SJCRH30 (cell line): ENCODE measurements at regions not wholly inside any gene's neighbourhood (a gene's known extent, or its start where the extent isn't known, plus 50 kb on each side); places are given as distances from the start of the nearest gene placed in this dataset.

Experiments
- DNase-seq, 2 experiments: peaks; one replicate each; pipeline ENCODE4 v3.0.0-alpha.2; 2015 to 2020
- H3K27ac ChIP-seq: fragments of 250-450 bp; sonication (Bioruptor Pico); 2 replicates; pipeline ENCODE4 v1.5.1; 2020; ENCODE audit warnings: mild to moderate bottlenecking, moderate library complexity
- H3K27me3 ChIP-seq: fragments of 250-450 bp; sonication (Bioruptor Pico); 2 replicates; pipeline ENCODE4 v1.5.1; 2020; ENCODE audit warnings: mild to moderate bottlenecking, moderate library complexity
- H3K36me3 ChIP-seq: fragments of 250-450 bp; sonication (Bioruptor Pico); 2 replicates; pipeline ENCODE4 v1.5.1; 2020; ENCODE audit warnings: mild to moderate bottlenecking, moderate library complexity
- H3K4me1 ChIP-seq: fragments of 250-450 bp; sonication (Bioruptor Pico); 2 replicates; pipeline ENCODE4 v1.5.1; 2020; ENCODE audit warnings: mild to moderate bottlenecking, moderate library complexity
- H3K4me3 ChIP-seq: fragments of 250-450 bp; sonication (Bioruptor Pico); 2 replicates; pipeline ENCODE4 v1.5.1; 2020; ENCODE audit warnings: mild to moderate bottlenecking, moderate library complexity
- H3K9me3 ChIP-seq: fragments of 250-450 bp; sonication (Bioruptor Pico); replicated peaks from 2 replicates; pipeline ENCODE4 v1.5.1; 2020; ENCODE audit warnings: mild to moderate bottlenecking, moderate library complexity

DNA sequence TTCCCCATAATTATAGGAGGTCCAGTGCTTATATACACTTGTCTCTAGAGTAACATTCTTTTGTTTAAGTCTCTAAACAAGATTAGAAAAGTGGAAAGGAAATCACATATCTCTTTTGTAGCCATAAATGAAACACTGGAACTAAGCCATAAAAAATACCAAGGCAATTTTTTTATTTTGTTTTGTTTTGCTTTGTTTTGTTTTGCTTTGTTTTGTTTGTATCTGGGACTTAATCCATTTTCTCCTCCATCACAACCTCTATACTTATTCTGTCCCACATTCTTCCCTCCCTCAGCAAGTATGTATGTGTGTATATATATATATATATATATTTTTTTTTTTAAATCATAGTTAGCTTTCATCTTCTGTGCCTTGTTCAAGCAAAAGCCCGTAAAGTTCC, 436.6 kb upstream of the MPDZ start:
- Histone ChIP-seq H3K4me1 (peaks cover 28% of the 10 kb centered on the region), H3K27ac (no peak overlapping the region), H3K9me3 (no peaks in the 10 kb centered on the region), H3K27me3 (no peaks in the 10 kb centered on the region), H3K4me3 (no peak overlapping the region), H3K36me3 (no peaks in the 10 kb centered on the region)
- no peak for DNase-seq

DNA sequence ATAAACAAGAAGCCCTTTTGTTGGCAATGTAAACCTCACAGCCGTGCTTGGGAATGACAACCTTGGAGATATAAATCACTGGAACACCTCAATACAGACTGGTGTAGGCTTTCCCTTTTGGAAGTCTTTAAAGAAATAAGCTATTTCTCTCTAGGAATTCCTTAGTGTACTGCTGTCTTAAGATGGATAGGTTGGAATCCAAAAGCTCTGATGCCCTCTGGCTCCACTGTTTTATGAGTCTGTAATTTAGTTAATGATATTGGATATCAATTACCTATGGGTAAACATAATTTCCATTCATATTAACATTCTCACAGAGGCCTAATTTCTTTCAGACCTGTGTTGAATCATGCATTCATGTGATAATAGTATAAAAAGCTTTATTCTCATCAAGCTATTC, 435.9 kb upstream of the MPDZ start:
- Histone ChIP-seq H3K4me3 (no peak overlapping the region), H3K4me1 (peaks cover 24% of the 10 kb centered on the region)

DNA sequence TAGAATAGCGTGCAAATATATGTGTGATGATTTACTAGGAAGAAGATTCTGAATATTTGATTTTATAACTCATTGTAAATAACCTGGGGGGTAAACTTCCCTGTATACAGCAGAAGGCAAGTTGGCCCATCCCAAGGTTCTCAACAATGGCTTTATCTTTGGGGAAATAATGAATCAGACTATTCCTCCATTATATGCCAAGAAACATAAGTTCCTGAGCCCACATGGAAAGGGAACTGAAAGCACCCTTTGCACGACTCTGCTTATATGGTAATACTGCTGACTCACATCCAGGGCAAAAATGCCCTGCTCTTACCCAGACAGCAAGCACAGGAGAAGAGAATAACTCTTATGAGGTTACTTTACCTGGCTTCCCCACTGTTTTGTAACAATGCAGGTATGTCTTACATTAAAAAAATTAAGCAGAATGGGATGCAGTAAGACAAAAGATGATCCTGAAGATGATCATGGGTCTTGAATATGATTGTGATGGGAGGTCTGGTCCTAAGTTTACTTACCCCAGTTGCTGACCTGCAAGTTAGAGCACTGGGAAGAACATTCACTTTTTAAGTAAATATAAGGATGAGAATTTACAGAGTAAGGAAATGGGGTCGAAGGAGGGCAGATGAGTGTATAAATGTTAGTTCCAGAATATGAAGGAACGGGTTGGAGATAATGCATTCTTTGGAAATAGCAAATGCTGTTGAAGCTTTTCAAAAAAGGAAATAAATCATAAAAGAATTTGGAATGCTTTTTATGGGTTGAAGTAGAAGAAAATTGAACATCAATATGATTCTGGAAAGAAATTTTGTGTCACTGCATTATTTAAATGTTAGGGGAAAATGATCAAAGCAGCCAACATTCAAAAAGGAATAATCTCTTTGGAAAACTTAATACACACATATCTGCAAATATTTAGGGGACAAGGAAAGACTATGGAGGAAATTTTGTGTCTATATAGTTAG, 428.4 kb upstream of the MPDZ start:
- H3K27ac ChIP-seq: no peak overlapping the region
- H3K4me3 ChIP-seq: no peak overlapping the region

More for the DNA sequence above, 435.9 kb upstream of the MPDZ start:
- no peak overlapping the region for H3K27ac ChIP-seq
- no peaks in the 10 kb centered on the region for H3K27me3 ChIP-seq
- H3K36me3 ChIP-seq: no peaks in the 10 kb centered on the region
- DNase-seq: no peak
- no peaks in the 10 kb centered on the region for H3K9me3 ChIP-seq

DNA sequence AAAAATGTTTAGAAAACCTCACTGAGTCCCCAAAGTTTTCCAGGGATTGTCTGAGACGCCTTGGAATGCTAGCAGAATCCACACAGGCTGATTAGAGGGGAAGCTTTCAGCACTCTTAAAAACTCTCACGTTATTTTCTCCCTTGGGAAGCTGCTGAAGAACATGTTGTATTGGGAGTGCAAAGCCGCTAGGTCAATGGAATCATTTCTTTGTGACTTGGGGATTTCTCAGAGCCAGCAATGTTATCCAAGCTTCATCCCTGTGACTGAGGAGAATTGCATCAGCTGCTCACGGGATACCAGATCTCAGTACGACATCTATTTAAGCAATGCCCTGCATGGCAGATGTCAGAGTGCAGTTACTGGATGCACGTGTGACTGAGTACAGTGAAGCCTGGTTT, 426.4 kb upstream of the MPDZ start:
- Histone ChIP-seq H3K27me3 (no peaks in the 10 kb centered on the region), H3K27ac (peak overlapping the region; percentile 67)
- DNase-seq: peak; percentile 50 to 72

More for the DNA sequence above, 428.4 kb upstream of the MPDZ start:
- no peak for DNase-seq
- H3K4me1 ChIP-seq: peaks cover 10% of the 10 kb centered on the region
- peaks cover 10% of the 10 kb centered on the region for H3K9me3 ChIP-seq
- no peaks in the 10 kb centered on the region for H3K36me3 ChIP-seq
- no peaks in the 10 kb centered on the region for H3K27me3 ChIP-seq

DNA sequence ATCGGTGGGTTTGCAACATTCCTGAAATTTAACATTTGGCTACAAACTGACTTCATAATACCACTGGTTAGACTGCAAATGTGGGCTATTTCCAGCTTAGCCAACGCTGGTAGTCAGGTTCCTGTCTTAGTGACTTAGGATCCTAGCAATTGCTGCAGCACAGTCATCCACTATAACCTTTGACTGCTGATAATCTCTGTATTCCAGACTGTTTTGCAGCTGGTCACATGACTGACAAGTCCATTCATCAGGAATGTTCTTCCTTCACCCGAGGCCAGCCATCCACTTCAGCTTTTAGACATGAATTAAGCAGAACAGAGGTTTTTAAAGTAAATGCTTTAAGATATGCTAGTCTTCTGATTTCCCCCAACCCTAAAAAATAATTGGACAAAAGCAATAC, 425.9 kb upstream of the MPDZ start:
- peak in 1 of 2 experiments; percentile 31 for DNase-seq
- no peaks in the 10 kb centered on the region for H3K27me3 ChIP-seq

More for the DNA sequence above, 426.4 kb upstream of the MPDZ start:
- peaks cover 10% of the 10 kb centered on the region for H3K4me1 ChIP-seq
- no peaks in the 10 kb centered on the region for H3K36me3 ChIP-seq
- peaks cover 13% of the 10 kb centered on the region for H3K9me3 ChIP-seq
- H3K4me3 ChIP-seq: peak overlapping the region; percentile 34

DNA sequence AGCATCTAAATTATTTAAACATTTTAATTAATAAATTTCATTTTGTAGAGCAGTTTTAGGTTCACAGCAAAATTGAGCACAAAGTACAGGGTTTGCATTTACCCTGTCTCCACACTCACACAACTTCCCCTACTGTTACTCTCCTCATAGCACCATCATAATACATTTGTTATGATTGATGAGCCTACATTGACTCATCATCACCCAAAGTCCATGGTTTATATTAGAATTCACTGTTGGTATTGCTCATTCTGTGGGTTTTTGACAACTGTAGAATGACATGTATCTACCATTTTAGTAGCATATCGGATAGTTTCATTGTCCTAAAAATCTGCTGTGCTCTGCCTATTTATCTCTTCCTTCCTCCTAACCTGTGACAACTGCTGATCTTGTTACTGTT, 411.1 kb upstream of the MPDZ start:
- Histone ChIP-seq H3K27ac (no peak overlapping the region), H3K4me3 (no peak overlapping the region), H3K27me3 (no peaks in the 10 kb centered on the region), H3K4me1 (no peaks in the 10 kb centered on the region), H3K9me3 (peaks cover 4% of the 10 kb centered on the region), H3K36me3 (no peaks in the 10 kb centered on the region)
- DNase-seq: no peak

More for the DNA sequence above, 425.9 kb upstream of the MPDZ start:
- peak overlapping the region; percentile 34 for H3K4me3 ChIP-seq
- peaks cover 10% of the 10 kb centered on the region for H3K4me1 ChIP-seq
- H3K36me3 ChIP-seq: no peaks in the 10 kb centered on the region
- H3K9me3 ChIP-seq: peaks cover 14% of the 10 kb centered on the region
- H3K27ac ChIP-seq: peak overlapping the region; percentile 67

DNA sequence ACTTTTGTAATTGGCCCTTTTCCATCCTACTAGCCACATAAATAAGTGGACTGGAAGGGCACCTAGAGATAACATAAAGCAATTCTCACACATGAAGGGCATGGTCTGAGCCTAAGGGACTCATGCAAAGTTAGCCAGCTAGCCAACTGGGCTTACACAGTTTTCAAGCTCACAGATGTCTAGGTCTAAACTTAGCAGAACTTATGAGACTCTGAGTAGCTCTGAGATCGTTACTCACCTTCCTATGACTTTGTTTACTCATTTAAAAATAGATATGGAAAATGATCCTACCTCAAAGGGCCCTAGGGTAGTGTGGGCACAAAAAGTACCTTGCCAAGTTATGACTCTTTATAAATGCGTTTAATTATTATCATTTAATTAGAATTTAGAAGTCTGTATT, 410.4 kb upstream of the MPDZ start:
- no peak overlapping the region for H3K27ac ChIP-seq

DNA sequence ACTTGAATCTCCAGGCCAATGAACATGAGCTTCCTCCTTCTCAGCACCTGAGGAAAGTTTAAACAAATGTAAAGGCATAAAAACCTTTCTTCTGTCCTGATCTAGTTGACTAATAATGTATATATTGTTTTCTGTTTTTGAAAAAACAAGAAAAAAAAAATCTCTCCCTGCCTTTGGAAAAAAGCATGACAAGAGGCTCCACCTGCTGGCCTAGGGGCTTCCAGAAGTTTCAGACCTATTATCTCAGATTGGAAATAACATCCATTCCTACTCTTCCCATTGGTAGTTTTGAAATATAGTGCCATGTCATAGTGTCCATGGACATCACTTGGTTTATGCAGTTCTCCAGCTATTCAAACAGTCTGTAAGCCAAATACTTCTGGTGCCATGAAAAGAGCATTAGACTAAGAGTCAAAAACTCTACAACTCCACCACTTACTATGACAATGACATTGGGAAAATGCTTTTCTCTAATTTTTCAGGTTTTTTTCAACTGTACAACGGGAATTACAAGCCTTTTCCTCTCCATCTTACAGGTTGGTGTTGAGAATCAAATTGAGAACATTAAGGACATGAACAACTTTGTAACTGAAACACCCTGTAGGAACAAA, 409.6 kb upstream of the MPDZ start:
- peak; percentile 10 to 22 for DNase-seq
- no peaks in the 10 kb centered on the region for H3K36me3 ChIP-seq
- peaks cover 7% of the 10 kb centered on the region for H3K4me1 ChIP-seq
- no peak overlapping the region for H3K27ac ChIP-seq
- peaks cover 4% of the 10 kb centered on the region; the same call in 1 of the 2 replicates for H3K9me3 ChIP-seq
- H3K4me3 ChIP-seq: no peak overlapping the region
- no peaks in the 10 kb centered on the region for H3K27me3 ChIP-seq

More for the DNA sequence above, 410.4 kb upstream of the MPDZ start:
- H3K27me3 ChIP-seq: no peaks in the 10 kb centered on the region
- H3K9me3 ChIP-seq: peaks cover 4% of the 10 kb centered on the region
- DNase-seq: no peak
- H3K4me1 ChIP-seq: peaks cover under 1% of the 10 kb centered on the region; the same call in 1 of the 2 replicates
- no peak overlapping the region for H3K4me3 ChIP-seq
- H3K36me3 ChIP-seq: no peaks in the 10 kb centered on the region

DNA sequence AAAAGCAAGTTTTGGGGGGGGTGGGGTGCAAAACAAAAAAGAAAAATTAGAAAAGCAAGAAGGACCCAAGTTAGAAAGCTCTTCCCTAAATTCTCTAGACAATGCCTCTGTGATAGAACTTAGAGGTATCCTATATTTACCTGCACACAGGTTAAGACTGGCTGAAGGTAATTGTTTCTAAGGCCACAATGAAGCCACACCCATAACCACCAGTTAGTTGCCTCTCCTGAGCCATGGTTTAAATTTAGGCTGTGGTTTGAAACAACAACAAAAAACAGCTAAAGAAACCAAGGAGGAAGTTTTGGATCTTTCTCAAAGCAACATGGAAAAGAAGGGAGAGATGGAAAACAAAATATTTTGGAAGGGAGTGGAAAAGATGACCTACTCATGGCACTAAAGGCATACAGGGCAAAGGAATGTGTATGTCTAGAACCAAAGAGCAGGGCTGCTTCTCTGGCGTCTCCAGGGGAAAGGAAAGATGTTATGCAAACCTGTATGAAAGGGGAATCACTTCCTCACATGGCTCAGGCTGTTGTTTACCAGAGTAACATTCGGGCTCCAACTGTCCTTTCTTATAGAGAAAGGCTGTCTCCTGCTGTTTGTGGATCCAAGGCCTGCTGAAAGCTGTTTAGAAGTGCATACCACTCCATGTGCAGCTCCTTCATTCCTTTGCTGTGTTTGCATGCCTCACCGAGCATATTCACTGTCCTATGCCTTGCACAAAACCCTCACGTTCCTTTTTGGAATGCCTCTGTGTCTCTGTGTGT, 408.9 kb upstream of the MPDZ start:
- peaks cover 8% of the 10 kb centered on the region for H3K4me1 ChIP-seq
- H3K27ac ChIP-seq: no peak overlapping the region
- no peaks in the 10 kb centered on the region for H3K36me3 ChIP-seq
- no peaks in the 10 kb centered on the region for H3K27me3 ChIP-seq
- H3K9me3 ChIP-seq: peaks cover 4% of the 10 kb centered on the region; the same call in 1 of the 2 replicates
- no peak for DNase-seq
- H3K4me3 ChIP-seq: no peak overlapping the region

DNA sequence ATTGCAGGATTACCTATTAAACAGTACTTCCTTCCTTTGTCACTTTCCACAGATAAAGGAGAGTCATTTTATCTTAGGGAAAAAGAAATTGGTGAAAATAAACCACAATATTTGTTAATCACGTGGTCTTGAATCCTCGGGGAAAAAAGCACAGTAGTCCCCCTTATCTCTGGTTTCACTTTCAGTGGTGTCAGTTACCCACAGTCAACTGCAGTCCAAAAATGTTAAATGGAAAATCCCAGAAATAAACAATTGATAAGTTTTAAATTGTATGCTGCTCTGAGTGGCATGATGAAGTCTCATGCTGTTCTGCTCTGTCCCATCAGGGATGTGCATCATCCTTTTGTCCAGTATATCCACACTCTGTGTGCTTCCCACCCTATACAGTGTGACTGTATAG, 405.2 kb upstream of the MPDZ start:
- Histone ChIP-seq H3K4me1 (peaks cover 8% of the 10 kb centered on the region), H3K27me3 (no peaks in the 10 kb centered on the region), H3K36me3 (no peaks in the 10 kb centered on the region), H3K4me3 (no peak overlapping the region), H3K9me3 (peaks cover 4% of the 10 kb centered on the region; the same call in 1 of the 2 replicates), H3K27ac (no peak overlapping the region)
- peak in 1 of 2 experiments; percentile 13 for DNase-seq

DNA sequence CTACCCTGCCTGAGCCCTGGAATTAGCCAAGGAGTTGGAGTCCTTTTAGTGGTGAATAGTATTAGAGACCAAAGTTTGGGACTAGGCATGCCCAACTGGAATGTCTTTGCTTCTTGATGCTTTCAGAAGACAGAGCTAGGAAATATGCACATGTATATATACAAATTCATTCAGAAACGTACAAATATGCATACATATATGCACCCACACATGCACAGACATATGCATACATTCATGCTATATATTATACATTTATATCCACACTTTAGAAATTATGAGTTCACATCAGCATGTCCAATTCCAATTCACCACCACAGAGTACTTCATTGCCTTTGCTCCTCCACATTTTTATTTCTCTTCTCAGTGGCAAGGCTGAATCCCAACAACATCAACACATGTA, 398.3 kb upstream of the MPDZ start:
- Histone ChIP-seq H3K36me3 (no peaks in the 10 kb centered on the region), H3K4me1 (no peaks in the 10 kb centered on the region), H3K4me3 (no peak overlapping the region), H3K9me3 (no peaks in the 10 kb centered on the region), H3K27me3 (no peaks in the 10 kb centered on the region), H3K27ac (no peak overlapping the region)
- no peak for DNase-seq

DNA sequence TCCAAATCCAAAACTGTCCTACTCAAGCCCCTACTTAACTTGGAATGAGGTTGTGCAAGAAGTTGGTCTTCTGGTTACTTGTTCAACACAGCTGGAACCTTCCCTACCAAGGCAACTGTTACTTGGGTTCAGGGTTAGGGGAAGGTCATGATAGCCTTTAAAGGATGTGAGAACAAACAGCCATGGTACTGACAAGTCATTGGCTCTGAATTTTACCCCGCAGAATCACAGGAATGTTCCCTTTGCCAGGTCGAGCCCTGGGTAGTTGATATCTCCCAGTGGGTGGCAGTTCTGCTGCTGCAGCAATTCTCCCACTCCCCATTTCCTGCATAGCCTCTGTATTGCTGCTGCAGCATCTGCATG, 396.1 kb upstream of the MPDZ start:
- Histone ChIP-seq H3K4me1 (no peaks in the 10 kb centered on the region), H3K9me3 (no peaks in the 10 kb centered on the region), H3K27me3 (no peaks in the 10 kb centered on the region), H3K27ac (no peak overlapping the region), H3K36me3 (no peaks in the 10 kb centered on the region), H3K4me3 (no peak overlapping the region)
- DNase-seq: no peak

DNA sequence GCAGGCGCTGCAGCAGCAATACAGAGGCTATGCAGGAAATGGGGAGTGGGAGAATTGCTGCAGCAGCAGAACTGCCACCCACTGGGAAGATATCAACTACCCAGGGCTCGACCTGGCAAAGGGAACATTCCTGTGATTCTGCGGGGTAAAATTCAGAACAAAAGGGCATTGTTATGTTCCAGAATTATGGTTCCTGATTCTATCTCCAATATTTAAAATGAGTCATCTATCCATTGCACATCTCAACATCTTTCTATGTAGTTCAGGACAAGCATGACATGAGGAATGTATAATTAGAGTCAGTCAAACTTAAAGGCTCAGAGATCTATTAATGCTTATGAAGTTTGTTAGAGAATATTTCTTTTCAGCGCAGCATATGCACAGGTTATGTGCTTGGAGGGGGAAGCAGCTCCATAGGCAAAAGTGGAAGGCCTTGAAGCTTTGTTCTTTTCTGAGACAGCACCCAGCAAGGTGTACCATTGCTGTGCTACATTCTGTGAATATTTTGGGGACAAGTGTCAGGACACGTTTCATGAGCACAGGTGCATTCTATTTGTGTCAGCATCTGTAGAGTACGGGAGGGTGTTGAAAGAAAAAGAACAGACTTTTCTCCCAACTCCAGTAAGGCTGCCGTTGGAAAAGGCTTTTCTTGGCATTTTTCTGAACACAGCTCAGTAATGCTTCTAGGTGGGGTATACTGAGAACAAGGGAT, 395.6 kb upstream of the MPDZ start:
- H3K27me3 ChIP-seq: no peaks in the 10 kb centered on the region
- H3K9me3 ChIP-seq: no peaks in the 10 kb centered on the region
- DNase-seq: no peak
- H3K4me3 ChIP-seq: no peak overlapping the region
- no peak overlapping the region for H3K27ac ChIP-seq
- H3K4me1 ChIP-seq: no peaks in the 10 kb centered on the region
- no peaks in the 10 kb centered on the region for H3K36me3 ChIP-seq

DNA sequence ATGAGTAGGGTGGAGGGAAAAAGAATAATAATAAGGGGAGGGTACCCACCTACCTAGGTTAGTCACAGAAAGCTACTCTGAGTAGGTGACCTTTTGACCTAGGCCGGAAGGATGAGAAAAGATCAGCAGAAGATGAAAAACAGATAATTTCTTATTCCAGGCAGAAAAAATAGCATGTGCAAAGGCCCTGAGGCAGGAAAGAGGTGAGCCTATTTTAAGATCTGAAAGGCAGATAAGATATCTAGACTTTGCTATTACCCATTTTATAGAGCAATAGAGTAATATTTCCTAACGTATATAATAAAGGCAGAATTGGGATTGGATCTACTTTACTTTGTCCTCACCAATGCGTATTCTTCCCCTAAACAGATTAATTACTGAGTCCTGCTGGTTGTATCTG, 393.9 kb upstream of the MPDZ start:
- H3K36me3 ChIP-seq: no peaks in the 10 kb centered on the region
- 0 out of 2 replicates have a peak, but pooled peaks cover 6% of the 10 kb centered on the region for H3K9me3 ChIP-seq
- no peak for DNase-seq
- H3K27me3 ChIP-seq: no peaks in the 10 kb centered on the region
- H3K27ac ChIP-seq: no peak overlapping the region
- H3K4me1 ChIP-seq: no peaks in the 10 kb centered on the region
- H3K4me3 ChIP-seq: no peak overlapping the region
